ENCODE measurements at regions not wholly inside any gene's neighbourhood (a gene's known extent, or its start where the extent isn't known, plus 50 kb on each side); places are given as distances from the start of the nearest gene placed in this dataset.

DNA sequence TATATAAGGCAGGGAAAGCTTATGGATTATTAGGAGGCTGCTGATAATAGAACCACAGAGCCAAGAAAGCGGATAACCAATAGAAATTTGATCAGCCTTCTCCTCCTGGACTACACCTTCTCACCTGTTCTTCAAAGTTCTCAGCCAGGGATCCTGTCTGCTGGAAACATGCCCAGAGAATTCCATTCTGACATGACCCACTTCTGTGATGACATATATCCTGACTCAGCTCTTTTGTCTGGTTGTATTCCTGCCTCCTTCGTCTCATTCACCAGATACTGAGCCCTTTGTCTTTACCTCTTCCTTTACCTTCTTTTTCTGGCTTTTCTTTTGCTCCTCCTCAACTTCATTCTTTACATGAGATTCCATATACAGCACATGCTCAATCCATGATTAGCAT, 576.1 kb downstream of the CDH11 start:
- TF ChIP-seq, protein P1, sequence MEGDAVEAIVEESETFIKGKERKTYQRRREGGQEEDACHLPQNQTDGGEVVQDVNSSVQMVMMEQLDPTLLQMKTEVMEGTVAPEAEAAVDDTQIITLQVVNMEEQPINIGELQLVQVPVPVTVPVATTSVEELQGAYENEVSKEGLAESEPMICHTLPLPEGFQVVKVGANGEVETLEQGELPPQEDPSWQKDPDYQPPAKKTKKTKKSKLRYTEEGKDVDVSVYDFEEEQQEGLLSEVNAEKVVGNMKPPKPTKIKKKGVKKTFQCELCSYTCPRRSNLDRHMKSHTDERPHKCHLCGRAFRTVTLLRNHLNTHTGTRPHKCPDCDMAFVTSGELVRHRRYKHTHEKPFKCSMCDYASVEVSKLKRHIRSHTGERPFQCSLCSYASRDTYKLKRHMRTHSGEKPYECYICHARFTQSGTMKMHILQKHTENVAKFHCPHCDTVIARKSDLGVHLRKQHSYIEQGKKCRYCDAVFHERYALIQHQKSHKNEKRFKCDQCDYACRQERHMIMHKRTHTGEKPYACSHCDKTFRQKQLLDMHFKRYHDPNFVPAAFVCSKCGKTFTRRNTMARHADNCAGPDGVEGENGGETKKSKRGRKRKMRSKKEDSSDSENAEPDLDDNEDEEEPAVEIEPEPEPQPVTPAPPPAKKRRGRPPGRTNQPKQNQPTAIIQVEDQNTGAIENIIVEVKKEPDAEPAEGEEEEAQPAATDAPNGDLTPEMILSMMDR (IDR thresholded peaks at IDR 0.05), result no peak
- TF ChIP-seq POLR2A (IDR thresholded peaks at IDR 0.05), result no peak

Data from uterus (tissue), 2 donors.